Activated CD4-positive, alpha-beta memory T cell treated with anti-CD3 and anti-CD28 coated beads for 36 hours (primary cell): ENCODE measurements at regions not wholly inside any gene's neighbourhood (a gene's known extent, or its start where the extent isn't known, plus 50 kb on each side); places are given as distances from the start of the nearest gene placed in this dataset.
A peak's percentile ranks its signal among the peaks of the same experiment; 100 is the strongest.
"Not testable (repeated sequence)": the region's sequence is repeated elsewhere in the genome, so short reads cannot be mapped to it uniquely, and the experiment has no call there.

Experiments used
- CTCF ChIA-PET: fragments of 350-600 bp; sonication (Branson Sonifier 250); formaldehyde crosslinking; loops from one replicate; lab custom pipeline; 2021; ENCODE audit warnings: antibody characterized with exemption, inconsistent platforms; lab: Charles Lee
- POLR2A ChIA-PET: fragments of 350-600 bp; sonication (Branson Sonifier 250); formaldehyde crosslinking; loops from one replicate; lab custom pipeline; 2021; ENCODE audit warnings: antibody characterized with exemption; lab: Charles Lee
- DNase-seq: peaks from one replicate; pipeline ENCODE4 v3.0.0-alpha.2; 2020
- H3K27ac Mint-ChIP-seq: one replicate; pipeline ENCODE4 v1.8.0; 2021; ENCODE audit warnings: mixed read lengths
- H3K27me3 Mint-ChIP-seq: one replicate; pipeline ENCODE4 v1.8.0; 2021; ENCODE audit warnings: mixed read lengths
- H3K36me3 Mint-ChIP-seq: one replicate; pipeline ENCODE4 v1.8.0; 2021; ENCODE audit warnings: mixed read lengths
- H3K4me1 Mint-ChIP-seq: one replicate; pipeline ENCODE4 v1.8.0; 2021; ENCODE audit warnings: low read depth, mixed read lengths
- H3K4me3 Mint-ChIP-seq: one replicate; pipeline ENCODE4 v1.8.0; 2021; ENCODE audit warnings: mild to moderate bottlenecking, mixed read lengths
- H3K9me3 Mint-ChIP-seq: one replicate; pipeline ENCODE4 v1.8.0; 2021; ENCODE audit warnings: mixed read lengths
- intact Hi-C: fragments of 100-400 bp; cut with micrococcal nuclease; formaldehyde crosslinking; loops from one replicate; pipeline ENCODE4 v1.15.1; 2023

DNA sequence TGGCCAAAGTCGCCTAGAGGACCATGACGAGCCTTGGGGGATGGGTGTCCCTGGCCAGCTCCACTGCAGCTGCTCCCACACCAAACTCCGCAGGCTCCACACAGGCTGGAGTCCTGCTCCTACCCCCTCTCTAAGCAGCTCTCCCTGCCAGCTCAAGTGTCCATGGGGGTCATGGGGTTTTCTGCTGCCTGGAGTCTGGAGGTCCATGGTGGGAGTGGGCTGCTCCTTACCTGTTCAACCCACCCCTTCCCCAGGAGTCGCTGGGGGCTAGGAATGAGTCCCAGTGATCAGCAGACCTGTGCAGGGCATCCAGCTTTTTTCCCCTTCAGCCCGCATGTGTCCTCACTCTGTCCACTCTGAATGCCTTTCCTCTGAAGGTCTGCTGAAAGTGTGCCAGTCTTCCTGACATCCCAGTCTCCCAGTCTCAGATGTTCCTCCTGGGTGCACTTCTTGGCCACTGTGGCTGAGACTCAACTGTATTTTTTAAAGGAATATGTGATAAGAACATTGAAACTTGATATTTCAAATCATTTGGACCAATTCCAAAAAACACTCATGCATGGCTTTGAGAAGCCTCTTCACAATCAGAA, 261.3 kb upstream of the ANKH start:
- no peaks in the 10 kb centered on the region for H3K4me1 Mint-ChIP-seq
- intact Hi-C loops: no loop called here

DNA sequence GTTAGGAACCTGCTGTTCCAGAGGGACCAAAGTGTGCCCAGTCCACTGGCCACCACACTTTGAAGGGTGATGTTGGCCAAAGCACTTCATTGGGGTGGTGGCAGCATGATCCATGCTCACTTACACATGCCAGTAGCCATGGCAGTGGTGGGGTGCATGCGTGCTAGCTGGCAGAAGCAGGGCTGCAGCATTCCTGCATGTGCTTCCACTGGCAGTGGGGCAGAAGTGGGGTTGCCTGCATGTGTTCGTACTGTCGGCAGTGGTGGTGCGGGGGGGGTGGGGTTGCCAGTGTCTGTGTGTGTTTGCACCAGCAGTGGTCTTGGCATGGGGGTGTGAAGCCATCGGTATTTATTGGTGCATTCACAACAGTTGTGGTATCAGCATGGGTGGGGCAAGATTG, 260.3 kb upstream of the ANKH start:
- CTCF ChIA-PET: no interaction called here

More for the DNA sequence above, 261.3 kb upstream of the ANKH start:
- POLR2A ChIA-PET: no interaction called here
- Mint-ChIP-seq H3K27ac (no peak overlapping the region), H3K27me3 (no peaks in the 10 kb centered on the region), H3K4me3 (no peak overlapping the region), H3K36me3 (no peaks in the 10 kb centered on the region), H3K9me3 (peaks cover 8% of the 10 kb centered on the region)
- CTCF ChIA-PET: no interaction called here
- DNase-seq: no peak

DNA sequence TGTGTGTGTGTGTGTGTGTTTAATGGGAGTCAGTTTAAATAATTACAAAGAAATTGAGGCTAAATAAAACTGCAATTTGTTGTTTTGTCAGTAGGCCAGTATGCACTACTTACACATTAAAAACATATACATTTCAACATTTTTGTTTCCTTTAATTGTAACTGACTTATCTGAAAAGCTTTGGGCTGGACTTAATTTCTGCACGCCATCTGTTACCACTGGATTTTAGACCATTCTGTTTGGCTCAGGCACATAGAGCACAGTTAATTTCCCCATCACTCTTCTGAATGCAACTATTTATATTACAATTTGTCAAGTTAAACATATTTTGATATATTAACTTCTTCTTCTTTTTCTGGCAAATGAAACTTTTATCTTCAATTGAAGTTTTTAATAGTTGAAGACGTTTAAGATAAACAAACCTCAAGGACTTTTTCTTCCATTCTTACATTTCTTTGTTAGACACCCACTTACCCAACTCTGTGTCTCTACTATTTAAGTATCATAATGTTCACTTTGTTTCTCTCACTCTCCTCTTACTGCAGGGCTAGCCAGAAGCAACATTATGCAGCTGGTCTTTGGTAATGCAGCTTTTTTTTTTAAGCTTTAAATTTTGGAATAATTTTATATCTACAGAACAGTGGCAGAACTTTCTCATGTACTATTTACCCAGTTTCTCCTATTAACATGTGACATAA, 253.4 kb upstream of the ANKH start:
- CTCF ChIA-PET: interaction anchor here (0.7 kb wide), 1 partner anchor 17 kb away, joined by 3 read pairs; no protein-coding TSS in a partner anchor
- Mint-ChIP-seq H3K4me1 (no peaks in the 10 kb centered on the region), H3K27ac (no peak overlapping the region), H3K27me3 (no peaks in the 10 kb centered on the region), H3K36me3 (no peaks in the 10 kb centered on the region), H3K9me3 (peaks cover 18% of the 10 kb centered on the region), H3K4me3 (no peak overlapping the region)
- POLR2A ChIA-PET: no interaction called here
- intact Hi-C loops: no loop called here
- DNase-seq: no peak

More for the DNA sequence above, 260.3 kb upstream of the ANKH start:
- H3K4me1 Mint-ChIP-seq: no peaks in the 10 kb centered on the region
- H3K27me3 Mint-ChIP-seq: no peaks in the 10 kb centered on the region
- POLR2A ChIA-PET: no interaction called here
- peaks cover 11% of the 10 kb centered on the region for H3K9me3 Mint-ChIP-seq
- no peak for DNase-seq
- H3K36me3 Mint-ChIP-seq: no peaks in the 10 kb centered on the region
- intact Hi-C loops: no loop called here
- H3K27ac Mint-ChIP-seq: no peak overlapping the region
- no peak overlapping the region for H3K4me3 Mint-ChIP-seq

DNA sequence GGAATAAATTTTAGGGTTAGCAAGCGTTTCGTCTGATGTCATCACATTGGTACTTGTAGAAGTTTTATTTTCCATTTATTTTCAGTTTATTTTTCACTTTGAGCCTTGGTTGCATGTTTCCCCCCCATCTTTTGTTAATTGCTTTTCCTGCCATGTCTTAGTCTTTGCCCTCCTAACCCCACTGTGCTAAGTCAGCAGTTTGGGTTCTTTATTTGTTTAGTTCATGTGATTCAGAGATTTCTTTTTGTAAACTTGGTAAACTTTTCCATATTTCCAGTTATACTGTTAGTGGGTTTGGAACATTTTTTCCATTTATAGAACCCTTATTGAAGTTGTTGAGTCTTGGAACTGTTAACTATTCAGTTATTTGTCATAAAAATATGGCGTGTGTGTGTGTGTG, 252.9 kb upstream of the ANKH start:
- intact Hi-C loops: no loop called here
- H3K27ac Mint-ChIP-seq: no peak overlapping the region
- no peaks in the 10 kb centered on the region for H3K27me3 Mint-ChIP-seq
- DNase-seq: no peak
- H3K4me3 Mint-ChIP-seq: no peak overlapping the region
- ChIA-PET CTCF (interaction anchor here (0.7 kb wide), 1 partner anchor 16 kb away, joined by 3 read pairs; no protein-coding TSS in a partner anchor), POLR2A (no interaction called here)
- H3K4me1 Mint-ChIP-seq: no peaks in the 10 kb centered on the region
- peaks cover 18% of the 10 kb centered on the region for H3K9me3 Mint-ChIP-seq
- no peaks in the 10 kb centered on the region for H3K36me3 Mint-ChIP-seq

DNA sequence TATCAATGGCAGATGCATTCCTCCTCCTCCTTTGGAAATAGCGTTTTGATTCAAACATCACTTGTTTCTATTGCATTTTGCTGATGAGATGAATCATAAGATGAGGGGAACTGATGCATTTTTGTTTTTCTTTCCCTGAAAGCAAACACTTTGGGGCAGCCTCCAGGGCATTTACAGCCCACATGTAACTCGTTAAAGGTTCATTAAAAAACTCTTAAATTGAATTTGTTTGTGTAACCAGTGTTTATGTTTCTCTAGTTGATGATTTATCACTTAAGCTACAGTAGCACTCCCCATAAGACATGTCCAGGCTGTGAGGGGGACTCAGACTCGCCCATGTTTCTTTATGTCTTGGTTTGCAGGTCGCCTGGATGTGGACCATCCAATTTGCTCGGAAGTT, 246.1 kb upstream of the ANKH start:
- H3K4me1 Mint-ChIP-seq: no peaks in the 10 kb centered on the region
- CTCF ChIA-PET: interaction anchor here (1.2 kb wide), 1 partner anchor 12 kb away, joined by 4 read pairs; no protein-coding TSS in a partner anchor
- peaks cover 12% of the 10 kb centered on the region for H3K9me3 Mint-ChIP-seq
- POLR2A ChIA-PET: no interaction called here
- H3K27ac Mint-ChIP-seq: no peak overlapping the region
- H3K36me3 Mint-ChIP-seq: no peaks in the 10 kb centered on the region
- no peak for DNase-seq
- H3K27me3 Mint-ChIP-seq: peaks cover 1% of the 10 kb centered on the region
- intact Hi-C loops: no loop called here
- no peak overlapping the region for H3K4me3 Mint-ChIP-seq

DNA sequence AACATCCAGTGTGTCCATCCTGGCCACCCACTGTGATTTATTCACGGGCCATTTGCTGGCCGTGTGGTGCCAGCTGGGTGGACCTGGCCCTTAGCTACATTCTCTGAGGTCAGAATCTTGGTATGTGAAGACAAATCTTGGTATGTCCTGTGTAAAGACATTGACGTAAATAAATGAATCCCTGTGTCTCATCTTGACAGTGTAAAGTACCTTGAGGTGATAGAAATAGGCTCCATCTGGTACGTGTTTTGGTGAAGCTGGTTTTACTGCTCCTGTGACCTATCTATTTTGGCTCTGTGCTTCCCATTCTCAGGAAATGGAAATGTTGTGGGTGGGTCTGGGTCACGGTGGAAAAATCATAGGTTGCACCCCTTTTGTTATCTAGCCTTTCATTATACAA, 245.4 kb upstream of the ANKH start:
- Mint-ChIP-seq H3K4me1 (no peaks in the 10 kb centered on the region), H3K9me3 (peaks cover 11% of the 10 kb centered on the region), H3K4me3 (no peak overlapping the region), H3K27ac (no peak overlapping the region), H3K27me3 (peaks cover 1% of the 10 kb centered on the region), H3K36me3 (no peaks in the 10 kb centered on the region)
- intact Hi-C loops: no loop called here
- DNase-seq: no peak
- ChIA-PET CTCF (no interaction called here), POLR2A (no interaction called here)

DNA sequence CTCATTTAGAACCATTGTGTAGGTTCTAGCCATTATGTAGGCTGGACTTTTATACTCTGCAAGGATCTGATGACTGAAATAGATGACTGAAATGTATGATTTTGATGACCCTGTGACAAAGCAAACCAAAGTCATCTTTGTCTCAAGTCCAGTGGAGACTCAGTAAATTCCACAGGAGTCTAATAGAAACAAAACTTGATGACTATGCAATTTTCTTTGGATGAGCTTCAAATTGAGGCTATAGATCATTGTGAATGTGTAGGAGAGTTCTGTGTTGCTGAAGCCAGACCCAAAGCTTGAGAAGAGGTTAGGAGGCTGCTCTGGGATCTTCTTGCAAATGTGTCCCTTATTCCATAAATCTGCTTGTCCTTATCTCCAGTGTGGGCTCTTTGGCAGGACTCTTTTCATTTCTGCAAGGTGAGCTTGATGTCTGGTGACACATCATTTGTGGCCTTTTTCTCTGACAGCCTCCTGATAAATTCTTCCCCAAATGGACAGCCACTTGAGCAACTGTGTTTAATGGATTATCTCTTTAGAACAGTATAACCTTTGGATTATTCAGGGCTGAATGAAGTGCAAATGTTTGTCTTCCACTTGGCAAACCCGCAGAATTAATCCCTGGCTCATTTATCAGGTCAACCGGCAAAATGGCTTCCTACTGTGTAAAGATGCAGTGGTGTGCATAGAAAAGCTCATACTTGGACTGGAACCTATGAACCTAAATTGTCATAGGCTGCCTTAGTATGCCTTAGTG, 235.1 kb upstream of the ANKH start:
- no peak overlapping the region for H3K27ac Mint-ChIP-seq
- intact Hi-C loops: no loop called here
- CTCF ChIA-PET: interaction anchor here (0.7 to 1.4 kb wide), 8 partner anchors 7 to 1349 kb away, joined by 3 to 7 read pairs (median 4); no protein-coding TSS in a partner anchor

DNA sequence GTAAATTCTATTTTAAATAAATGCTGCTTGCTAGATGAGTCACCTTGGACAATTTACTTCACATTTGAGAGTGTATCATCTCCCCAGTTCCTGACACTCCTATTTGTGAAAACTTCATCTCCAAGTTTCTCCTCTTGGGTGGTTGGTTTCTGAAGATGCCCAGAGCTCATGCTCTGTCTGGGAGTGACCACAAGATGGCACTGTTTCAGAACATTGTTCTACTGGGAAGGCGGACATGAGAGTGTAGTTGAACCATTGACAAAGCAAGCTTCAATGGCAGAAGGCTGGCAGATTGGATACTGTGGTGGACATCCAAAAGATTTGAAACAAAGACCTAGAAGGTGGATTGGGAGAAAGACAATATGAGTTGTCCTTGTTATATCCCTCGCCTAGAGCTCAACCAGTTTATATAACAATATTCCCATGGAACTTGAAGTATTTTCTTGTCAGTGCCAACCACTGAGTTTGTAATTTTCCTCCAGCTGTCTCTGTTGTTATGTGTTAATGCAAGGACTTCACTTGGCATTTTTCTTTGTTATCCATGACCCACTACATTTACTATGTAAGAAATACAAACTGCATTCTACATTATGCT, 234.3 kb upstream of the ANKH start:
- Mint-ChIP-seq H3K27me3 (no peaks in the 10 kb centered on the region), H3K4me3 (no peak overlapping the region), H3K27ac (no peak overlapping the region), H3K9me3 (peaks cover under 1% of the 10 kb centered on the region), H3K36me3 (no peaks in the 10 kb centered on the region), H3K4me1 (peaks cover 4% of the 10 kb centered on the region)
- CTCF ChIA-PET: interaction anchor here (0.6 to 1.4 kb wide), 9 partner anchors 8 to 1350 kb away, joined by 3 to 7 read pairs (median 4); no protein-coding TSS in a partner anchor
- intact Hi-C loops: no loop called here
- peak; percentile 40 for DNase-seq
- POLR2A ChIA-PET: no interaction called here

More for the DNA sequence above, 235.1 kb upstream of the ANKH start:
- Mint-ChIP-seq H3K4me1 (peaks cover 4% of the 10 kb centered on the region), H3K27me3 (no peaks in the 10 kb centered on the region), H3K36me3 (no peaks in the 10 kb centered on the region), H3K9me3 (no peaks in the 10 kb centered on the region), H3K4me3 (no peak overlapping the region)
- POLR2A ChIA-PET: no interaction called here
- no peak for DNase-seq

DNA sequence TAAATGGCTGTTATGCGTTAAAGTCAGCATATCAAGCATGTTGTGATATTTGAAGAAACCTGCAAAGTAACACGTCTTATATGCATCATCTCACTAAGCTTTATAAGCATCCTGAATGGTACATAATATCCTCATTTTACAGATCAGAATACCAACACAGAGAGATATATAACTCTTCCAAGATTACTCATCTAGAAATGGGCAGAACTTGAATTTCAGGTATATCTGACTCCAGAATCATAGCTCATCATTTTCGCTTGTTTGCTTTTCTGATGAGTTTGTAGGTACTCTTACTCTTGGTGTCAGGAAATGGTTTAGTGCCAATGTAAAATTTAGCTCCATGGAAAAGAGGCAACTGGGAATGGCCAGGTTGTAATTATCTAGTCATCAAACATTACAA, 232.3 kb upstream of the ANKH start:
- Mint-ChIP-seq H3K9me3 (peaks cover 5% of the 10 kb centered on the region), H3K4me3 (no peak overlapping the region), H3K4me1 (peaks cover 4% of the 10 kb centered on the region), H3K27ac (no peak overlapping the region), H3K27me3 (no peaks in the 10 kb centered on the region), H3K36me3 (no peaks in the 10 kb centered on the region)
- CTCF ChIA-PET: no interaction called here
- POLR2A ChIA-PET: no interaction called here
- DNase-seq: no peak
- intact Hi-C loops: no loop called here

DNA sequence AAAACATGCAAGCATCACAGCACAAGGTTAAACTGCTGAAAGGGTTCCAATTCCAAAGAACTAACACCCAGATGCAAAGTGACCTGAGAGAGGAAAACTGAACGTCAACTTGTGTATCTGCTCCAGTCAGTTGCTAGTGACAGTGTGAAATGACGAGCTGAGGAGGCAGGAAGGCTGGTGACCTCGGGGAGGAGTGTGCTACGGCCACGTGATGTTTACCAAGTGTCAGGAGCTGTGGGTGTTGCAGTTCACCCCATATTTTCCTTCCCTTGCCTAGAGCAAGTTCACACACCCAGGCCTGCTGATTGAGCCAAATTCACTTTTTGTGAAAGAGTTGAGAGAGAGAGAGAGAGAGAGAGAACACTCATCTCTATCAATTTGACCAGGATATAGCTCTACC, 231.6 kb upstream of the ANKH start:
- ChIA-PET CTCF (no interaction called here), POLR2A (no interaction called here)
- H3K36me3 Mint-ChIP-seq: no peaks in the 10 kb centered on the region
- intact Hi-C loops: no loop called here
- peaks cover 4% of the 10 kb centered on the region for H3K4me1 Mint-ChIP-seq
- no peak overlapping the region for H3K4me3 Mint-ChIP-seq
- H3K27me3 Mint-ChIP-seq: no peaks in the 10 kb centered on the region
- peaks cover 5% of the 10 kb centered on the region for H3K9me3 Mint-ChIP-seq
- H3K27ac Mint-ChIP-seq: no peak overlapping the region
- peak; percentile 9 for DNase-seq

DNA sequence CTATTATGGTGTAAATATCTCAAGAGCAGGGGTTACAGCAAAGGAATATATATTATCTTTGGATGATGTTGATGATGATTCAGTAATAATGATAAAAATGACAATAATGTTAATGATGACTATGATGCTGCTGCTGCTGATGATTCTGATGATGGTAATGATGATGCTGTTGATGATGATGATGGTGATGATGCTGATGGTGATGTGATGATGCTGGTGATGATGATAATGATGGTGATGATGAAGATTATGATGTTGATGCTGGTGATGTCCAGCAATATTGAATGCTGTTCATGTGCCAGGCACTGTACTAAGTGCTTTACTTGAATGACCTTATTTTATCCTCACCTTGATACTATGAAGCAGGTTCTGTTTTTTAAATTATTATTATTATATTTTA, 226.0 kb upstream of the ANKH start:
- H3K27me3 Mint-ChIP-seq: no peaks in the 10 kb centered on the region
- CTCF ChIA-PET: no interaction called here
- no peaks in the 10 kb centered on the region for H3K4me1 Mint-ChIP-seq
- no peaks in the 10 kb centered on the region for H3K36me3 Mint-ChIP-seq
- intact Hi-C loops: no loop called here
- peaks cover 8% of the 10 kb centered on the region for H3K9me3 Mint-ChIP-seq
- no peak overlapping the region for H3K4me3 Mint-ChIP-seq
- POLR2A ChIA-PET: no interaction called here
- no peak overlapping the region for H3K27ac Mint-ChIP-seq
- no peak for DNase-seq

DNA sequence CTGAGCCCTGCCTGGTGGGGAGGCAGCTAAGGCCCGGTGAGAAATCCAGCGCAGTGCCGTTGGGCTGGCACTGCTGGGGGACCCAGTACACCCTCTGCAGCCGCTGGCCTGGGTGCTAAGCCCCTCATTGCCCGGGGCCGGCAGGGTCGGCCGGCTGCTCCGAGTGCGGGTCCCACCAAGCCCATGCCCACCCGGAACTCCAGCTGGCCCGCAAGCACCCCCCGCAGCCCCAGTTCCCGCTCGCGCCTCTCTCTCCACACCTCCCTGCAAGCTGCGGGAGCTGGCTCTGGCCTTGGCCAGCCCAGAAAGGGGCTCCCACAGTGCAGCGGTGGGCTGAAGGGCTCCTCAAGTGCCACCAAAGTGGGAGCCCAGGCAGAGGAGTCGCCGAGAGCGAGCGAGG, 225.1 kb upstream of the ANKH start:
- intact Hi-C loops, CTCF ChIA-PET, POLR2A ChIA-PET, H3K36me3 Mint-ChIP-seq, H3K27ac Mint-ChIP-seq, H3K9me3 Mint-ChIP-seq, DNase-seq, H3K27me3 Mint-ChIP-seq, H3K4me1 Mint-ChIP-seq, H3K4me3 Mint-ChIP-seq: not testable (repeated sequence)
